Cardiac septum (tissue), 1 donor: ENCODE measurements at regions not wholly inside any gene's neighbourhood (a gene's known extent, or its start where the extent isn't known, plus 50 kb on each side); places are given as distances from the start of the nearest gene placed in this dataset.
A peak's percentile ranks its signal among the peaks of the same experiment; 100 is the strongest.

ENCODE experiments used
- DNase-seq: peaks from one replicate; pipeline ENCODE4 v3.0.0-alpha.2; 2020; ENCODE audit warnings: low spot score
- intact Hi-C: fragments of 100-400 bp; cut with DNase I; formaldehyde crosslinking; loops from one replicate; pipeline ENCODE4 v1.14.0; 2022
- donor health status: DM: no; HTN: no; CAD: no.

GRCh38 chr14:71198687-71199086 lies 291.4 kb downstream of the PCNX1 start:
- intact Hi-C loops, result no loop called here
- peak; percentile 9 for DNase-seq

GRCh38 chr14:71201840-71202239 lies 294.6 kb downstream of the PCNX1 start:
- DNase-seq, result no peak
- intact Hi-C loops, result no loop called here

GRCh38 chr14:71202881-71203280 lies 295.6 kb downstream of the PCNX1 start:
- peak; percentile 26 for DNase-seq
- intact Hi-C loops, result no loop called here

- intact Hi-C loops, result no loop called here
- DNase-seq, result peak; percentile 3
Measured at GRCh38 chr14:71203306-71203705, 296.0 kb downstream of the PCNX1 start.

- intact Hi-C loops, result no loop called here
- DNase-seq, result no peak
Measured at GRCh38 chr14:71204231-71204630, 297.0 kb downstream of the PCNX1 start.

- DNase-seq, result no peak
- intact Hi-C loops, result no loop called here
Measured at GRCh38 chr14:71204768-71205167, 297.5 kb downstream of the PCNX1 start.

- intact Hi-C loops, result no loop called here
Measured at GRCh38 chr14:71206123-71206522, 298.9 kb downstream of the PCNX1 start.

GRCh38 chr14:71206766-71207371 lies 299.6 kb downstream of the PCNX1 start:
- intact Hi-C loops, result no loop called here
- peak; percentile 85 for DNase-seq

More at GRCh38 chr14:71206123-71206522, 298.9 kb downstream of the PCNX1 start:
- DNase-seq, result no peak

- peak; percentile 26 for DNase-seq
- intact Hi-C loops, result no loop called here
Measured at GRCh38 chr14:71208702-71209357, 301.6 kb downstream of the PCNX1 start.

GRCh38 chr14:71209888-71210287 lies 302.6 kb downstream of the PCNX1 start:
- intact Hi-C loops, result no loop called here
- DNase-seq, result peak; percentile 26

- peak; percentile 38 for DNase-seq
- intact Hi-C loops, result no loop called here
Measured at GRCh38 chr14:71212093-71212492, 304.8 kb downstream of the PCNX1 start.

- intact Hi-C loops, result no loop called here
- DNase-seq, result peak; percentile 65
Measured at GRCh38 chr14:71212683-71213107, 305.4 kb downstream of the PCNX1 start.

GRCh38 chr14:71214241-71214640 lies 307.0 kb downstream of the PCNX1 start:
- no peak for DNase-seq
- intact Hi-C loops, result no loop called here

GRCh38 chr14:71220462-71220861 lies 313.2 kb downstream of the PCNX1 start:
- DNase-seq, result no peak
- intact Hi-C loops, result no loop called here

GRCh38 chr14:71221119-71221518 lies 313.9 kb downstream of the PCNX1 start:
- intact Hi-C loops, result no loop called here

GRCh38 chr14:71225113-71225512 lies 317.9 kb downstream of the PCNX1 start:
- no peak for DNase-seq
- intact Hi-C loops, result no loop called here

More at GRCh38 chr14:71221119-71221518, 313.9 kb downstream of the PCNX1 start:
- no peak for DNase-seq

GRCh38 chr14:71228711-71229110 lies 321.5 kb downstream of the PCNX1 start:
- intact Hi-C loops, result no loop called here
- DNase-seq, result no peak

- intact Hi-C loops, result no loop called here
- no peak for DNase-seq
Measured at GRCh38 chr14:71229875-71230274, 322.6 kb downstream of the PCNX1 start.

- no peak for DNase-seq
- intact Hi-C loops, result no loop called here
Measured at GRCh38 chr14:71230897-71231296, 323.6 kb downstream of the PCNX1 start.

GRCh38 chr14:71231521-71232393 lies 324.5 kb downstream of the PCNX1 start:
- DNase-seq, result no peak
- intact Hi-C loops, result no loop called here
